ENCODE measurements at regions not wholly inside any gene's neighbourhood (a gene's known extent, or its start where the extent isn't known, plus 50 kb on each side); places are given as distances from the start of the nearest gene placed in this dataset.

GRCh38 chr15:31435261-31435911 lies 108.8 kb downstream of the KLF13 start (continued):
- TF ChIP-seq CTCF (IDR thresholded peaks at IDR 0.05 in 2 of 3, conservative IDR thresholded peaks at IDR 0.05 in 1 of 3; ENCODE audit: control insufficient read depth in 2 of 3, extremely low read depth in 1 of 3, insufficient read depth in 1 of 3, low read depth in 3 of 3, low read length in 3 of 3) (peak; percentile 85 to 100 (median 92); a peak in 5 of 6 replicates), BCL11A (IDR thresholded peaks at IDR 0.05; ENCODE audit: low read depth, low read length) (0 out of 2 replicates have a peak, but pooled peaks have one; percentile 10), STAT3 (IDR thresholded peaks at IDR 0.05; ENCODE audit: low read depth, low read length) (no peak), LARP7 (IDR thresholded peaks at IDR 0.05) (no peak), CBX5 (IDR thresholded peaks at IDR 0.05; ENCODE audit: low read depth) (no peak), WRNIP1 (IDR thresholded peaks at IDR 0.05; ENCODE audit: borderline replicate concordance, low read depth, low read length) (0 out of 2 replicates have a peak, but pooled peaks have one; percentile 72), KLF5 (IDR thresholded peaks at IDR 0.05; ENCODE audit: partially characterized antibody) (no peak), ZBTB4 (CRISPR knock-in tag; IDR thresholded peaks at IDR 0.05) (no peak), RBBP5 (conservative IDR thresholded peaks at IDR 0.05) (no peak), KAT2A (conservative IDR thresholded peaks at IDR 0.05; ENCODE audit: control insufficient read depth, low read depth, low read length) (no peak), CEBPB (IDR thresholded peaks at IDR 0.05; ENCODE audit: borderline replicate concordance in 1 of 2, low read depth in 2 of 2, low read length in 2 of 2) (peak in 1 of 2 experiments; percentile 81; a peak in 2 of 4 replicates), ZNF217 (IDR thresholded peaks at IDR 0.05) (no peak; the same call in 1 of the 2 replicates), HCFC1 (IDR thresholded peaks at IDR 0.05; ENCODE audit: low read length) (no peak), SPI1 (IDR thresholded peaks at IDR 0.05; ENCODE audit: borderline replicate concordance, insufficient read depth, low read depth, low read length) (no peak), SIN3A (IDR thresholded peaks at IDR 0.05; ENCODE audit: low read depth, low read length) (0 out of 2 replicates have a peak, but pooled peaks have one; percentile 33), CHD2 (IDR thresholded peaks at IDR 0.05; ENCODE audit: borderline replicate concordance, low read depth, low read length) (no peak), SMAD5 (IDR thresholded peaks at IDR 0.05; ENCODE audit: low read depth) (no peak), TBL1XR1 (IDR thresholded peaks at IDR 0.05; ENCODE audit: low read depth, low read length) (peak; percentile 51; the same call in 1 of the 2 replicates), POLR2A (IDR thresholded peaks at IDR 0.05; ENCODE audit: low read depth, low read length) (peak; percentile 31), CREM (IDR thresholded peaks at IDR 0.05; ENCODE audit: low read depth) (no peak), EP300 (IDR thresholded peaks at IDR 0.05; ENCODE audit: borderline replicate concordance in 1 of 2, control insufficient read depth in 1 of 2, low read depth in 2 of 2, low read length in 2 of 2) (peak in 1 of 2 experiments; percentile 43; a peak in 1 of 4 replicates), FOXK2 (IDR thresholded peaks at IDR 0.05) (no peak; the same call in 1 of the 2 replicates), SMARCA5 (IDR thresholded peaks at IDR 0.05) (peak; percentile 83; the same call in 1 of the 2 replicates)
- TF ChIP-seq, protein P1, sequence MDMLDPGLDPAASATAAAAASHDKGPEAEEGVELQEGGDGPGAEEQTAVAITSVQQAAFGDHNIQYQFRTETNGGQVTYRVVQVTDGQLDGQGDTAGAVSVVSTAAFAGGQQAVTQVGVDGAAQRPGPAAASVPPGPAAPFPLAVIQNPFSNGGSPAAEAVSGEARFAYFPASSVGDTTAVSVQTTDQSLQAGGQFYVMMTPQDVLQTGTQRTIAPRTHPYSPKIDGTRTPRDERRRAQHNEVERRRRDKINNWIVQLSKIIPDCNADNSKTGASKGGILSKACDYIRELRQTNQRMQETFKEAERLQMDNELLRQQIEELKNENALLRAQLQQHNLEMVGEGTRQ (IDR thresholded peaks at IDR 0.05; ENCODE audit: borderline replicate concordance, low read depth, low read length), result no peak
- TF ChIP-seq, protein P2, sequence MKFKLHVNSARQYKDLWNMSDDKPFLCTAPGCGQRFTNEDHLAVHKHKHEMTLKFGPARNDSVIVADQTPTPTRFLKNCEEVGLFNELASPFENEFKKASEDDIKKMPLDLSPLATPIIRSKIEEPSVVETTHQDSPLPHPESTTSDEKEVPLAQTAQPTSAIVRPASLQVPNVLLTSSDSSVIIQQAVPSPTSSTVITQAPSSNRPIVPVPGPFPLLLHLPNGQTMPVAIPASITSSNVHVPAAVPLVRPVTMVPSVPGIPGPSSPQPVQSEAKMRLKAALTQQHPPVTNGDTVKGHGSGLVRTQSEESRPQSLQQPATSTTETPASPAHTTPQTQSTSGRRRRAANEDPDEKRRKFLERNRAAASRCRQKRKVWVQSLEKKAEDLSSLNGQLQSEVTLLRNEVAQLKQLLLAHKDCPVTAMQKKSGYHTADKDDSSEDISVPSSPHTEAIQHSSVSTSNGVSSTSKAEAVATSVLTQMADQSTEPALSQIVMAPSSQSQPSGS (IDR thresholded peaks at IDR 0.05; ENCODE audit: low read length), result 0 out of 2 replicates have a peak, but pooled peaks have one; percentile 46

All from GM12878 (cell line).